ENCODE measurements at regions not wholly inside any gene's neighbourhood (a gene's known extent, or its start where the extent isn't known, plus 50 kb on each side); places are given as distances from the start of the nearest gene placed in this dataset.

DNA sequence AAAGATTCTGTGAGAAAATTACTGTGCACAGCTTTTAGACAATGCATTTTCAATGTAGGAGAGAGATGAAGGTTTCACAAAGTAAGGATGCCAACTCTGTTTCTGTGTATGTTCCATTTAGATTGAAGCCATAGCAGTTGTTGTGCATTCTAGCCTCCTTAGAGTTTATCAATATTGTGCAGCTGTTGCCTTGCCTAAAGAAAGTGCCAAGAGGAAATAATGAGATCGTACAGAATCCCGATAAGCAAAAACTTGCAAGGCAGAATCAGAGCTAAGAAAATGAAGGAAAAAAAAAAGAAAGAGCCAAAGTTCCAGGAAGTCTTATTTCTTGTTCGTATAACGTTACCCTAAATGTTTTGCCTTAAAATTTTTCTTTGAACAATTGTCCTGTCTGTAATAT is 965.0 kb downstream of the DCDC2C start:
- no peak overlapping the region for H3K4me3 ChIP-seq (replicated peaks; ENCODE audit: low read depth, low read length)
- TF ChIP-seq, protein P1, sequence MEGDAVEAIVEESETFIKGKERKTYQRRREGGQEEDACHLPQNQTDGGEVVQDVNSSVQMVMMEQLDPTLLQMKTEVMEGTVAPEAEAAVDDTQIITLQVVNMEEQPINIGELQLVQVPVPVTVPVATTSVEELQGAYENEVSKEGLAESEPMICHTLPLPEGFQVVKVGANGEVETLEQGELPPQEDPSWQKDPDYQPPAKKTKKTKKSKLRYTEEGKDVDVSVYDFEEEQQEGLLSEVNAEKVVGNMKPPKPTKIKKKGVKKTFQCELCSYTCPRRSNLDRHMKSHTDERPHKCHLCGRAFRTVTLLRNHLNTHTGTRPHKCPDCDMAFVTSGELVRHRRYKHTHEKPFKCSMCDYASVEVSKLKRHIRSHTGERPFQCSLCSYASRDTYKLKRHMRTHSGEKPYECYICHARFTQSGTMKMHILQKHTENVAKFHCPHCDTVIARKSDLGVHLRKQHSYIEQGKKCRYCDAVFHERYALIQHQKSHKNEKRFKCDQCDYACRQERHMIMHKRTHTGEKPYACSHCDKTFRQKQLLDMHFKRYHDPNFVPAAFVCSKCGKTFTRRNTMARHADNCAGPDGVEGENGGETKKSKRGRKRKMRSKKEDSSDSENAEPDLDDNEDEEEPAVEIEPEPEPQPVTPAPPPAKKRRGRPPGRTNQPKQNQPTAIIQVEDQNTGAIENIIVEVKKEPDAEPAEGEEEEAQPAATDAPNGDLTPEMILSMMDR (IDR thresholded peaks at IDR 0.05; ENCODE audit: low read length, missing control alignments): no peak
- no peak for DNase-seq (ENCODE audit: low read depth)

DNA sequence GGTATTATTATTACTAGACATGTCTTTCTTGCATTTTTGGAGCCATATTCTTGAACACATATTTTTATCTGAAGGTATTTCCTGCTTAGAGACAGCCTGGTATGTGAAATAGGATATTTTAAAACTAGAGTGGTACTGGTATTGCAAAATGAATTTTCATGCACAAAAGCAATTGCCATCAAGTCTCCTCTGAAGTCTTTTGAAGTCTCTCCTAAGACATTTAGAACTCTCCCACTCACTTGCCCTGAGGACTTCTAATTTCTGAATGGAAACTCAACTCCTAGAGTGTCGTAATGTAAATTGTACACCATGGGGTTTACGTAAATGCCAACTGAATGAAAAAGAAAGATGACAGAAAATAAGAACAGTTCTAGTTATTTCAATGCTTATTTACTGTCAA is 967.0 kb downstream of the DCDC2C start:
- TF ChIP-seq, protein P1 (IDR thresholded peaks at IDR 0.05; ENCODE audit: low read length, missing control alignments): no peak
- no peak overlapping the region for H3K4me3 ChIP-seq (replicated peaks; ENCODE audit: low read depth, low read length)
- no peak for DNase-seq (ENCODE audit: low read depth)

DNA sequence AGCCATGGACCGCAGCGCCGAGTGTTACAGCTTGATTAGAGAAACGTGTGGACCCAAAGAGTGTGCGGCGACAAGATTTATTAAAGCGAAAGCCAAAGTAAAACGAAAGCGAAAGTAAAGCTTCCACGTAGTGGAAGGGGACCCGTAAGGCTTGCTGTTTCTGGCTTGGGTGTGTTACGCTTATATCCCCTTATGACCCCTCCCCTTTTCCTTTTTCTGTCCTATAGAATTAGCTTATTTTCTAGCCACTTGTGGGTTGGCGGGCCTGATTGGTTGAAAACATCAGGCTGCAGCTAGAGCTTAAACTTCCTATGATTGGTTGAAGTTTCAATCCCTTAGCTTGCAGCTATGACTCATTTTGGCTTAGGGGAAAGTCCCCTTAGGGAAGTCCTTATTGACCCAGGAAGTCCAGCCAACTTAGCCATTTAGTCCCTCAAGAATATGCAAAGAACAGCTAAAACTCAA is 969.7 kb downstream of the DCDC2C start:
- DNase-seq (ENCODE audit: low read depth): no peak
- TF ChIP-seq, protein P1 (IDR thresholded peaks at IDR 0.05; ENCODE audit: low read length, missing control alignments): no peak
- H3K4me3 ChIP-seq (replicated peaks; ENCODE audit: low read depth, low read length): no peak overlapping the region

DNA sequence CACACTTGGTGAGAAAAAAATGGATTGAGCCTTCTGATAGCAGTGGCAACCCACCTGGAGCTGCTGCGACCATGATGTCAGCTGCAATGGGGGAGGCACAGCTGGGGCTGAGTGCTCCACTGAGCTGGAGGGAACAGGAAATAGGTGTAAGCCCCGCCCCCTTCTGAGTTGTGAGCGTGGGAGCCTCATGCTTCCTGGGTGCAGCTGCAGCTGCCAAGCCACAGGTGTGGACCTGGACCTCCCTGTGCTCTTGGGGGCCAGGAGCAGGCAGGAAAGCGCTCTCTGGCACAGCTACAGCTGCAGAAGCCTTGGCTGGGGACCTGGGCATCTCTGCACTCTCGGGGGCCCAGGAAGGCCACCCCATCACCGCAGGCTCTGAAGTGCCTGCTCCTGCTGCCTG is 970.6 kb downstream of the DCDC2C start:
- TF ChIP-seq, protein P1 (IDR thresholded peaks at IDR 0.05; ENCODE audit: low read length, missing control alignments): no peak
- DNase-seq (ENCODE audit: low read depth): no peak
- H3K4me3 ChIP-seq (replicated peaks; ENCODE audit: low read depth, low read length): no peak overlapping the region

DNA sequence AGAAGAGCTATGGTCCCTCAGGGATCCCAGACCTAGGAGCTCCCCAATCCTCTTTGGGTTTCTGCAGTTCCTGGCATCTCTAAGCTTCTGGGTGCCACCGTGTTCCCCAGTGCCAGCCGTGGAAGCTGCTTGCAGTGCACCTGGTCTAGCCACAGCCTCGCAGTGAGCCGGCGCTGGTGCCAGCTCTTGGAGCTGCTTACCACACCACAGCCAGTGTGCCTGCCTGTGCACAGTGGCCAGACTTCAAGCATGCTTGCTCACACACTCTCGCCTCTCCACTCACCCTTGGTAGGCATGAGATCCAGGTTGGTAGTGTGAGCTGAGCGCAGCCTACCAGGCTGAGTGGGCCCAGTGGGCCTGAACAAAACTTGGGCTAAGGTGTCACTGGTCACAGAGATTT is 971.9 kb downstream of the DCDC2C start:
- H3K4me3 ChIP-seq (replicated peaks; ENCODE audit: low read depth, low read length): no peak overlapping the region
- DNase-seq (ENCODE audit: low read depth): no peak
- TF ChIP-seq, protein P1 (IDR thresholded peaks at IDR 0.05; ENCODE audit: low read length, missing control alignments): no peak

DNA sequence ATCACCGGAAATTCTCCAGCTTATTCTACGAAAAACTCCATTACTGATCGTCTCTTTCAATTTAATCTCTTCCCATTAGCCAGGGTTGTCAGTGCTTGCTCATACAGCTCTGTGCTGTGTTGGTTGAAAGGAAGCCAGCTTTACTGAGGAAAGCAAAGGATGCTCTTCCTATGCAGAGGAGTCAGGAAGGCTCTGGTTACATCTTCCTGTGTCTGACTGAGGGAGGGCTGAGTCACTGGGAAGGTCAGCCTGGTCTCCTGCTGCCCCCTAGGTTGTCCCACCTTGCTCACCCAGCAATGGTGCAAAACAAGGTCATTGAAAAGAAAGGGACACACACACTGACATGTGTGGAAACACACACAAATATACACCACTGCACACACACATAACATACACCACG is 975.6 kb downstream of the DCDC2C start:
- TF ChIP-seq, protein P1 (IDR thresholded peaks at IDR 0.05; ENCODE audit: low read length, missing control alignments): no peak
- H3K4me3 ChIP-seq (replicated peaks; ENCODE audit: low read depth, low read length): no peak overlapping the region
- DNase-seq (ENCODE audit: low read depth): no peak

DNA sequence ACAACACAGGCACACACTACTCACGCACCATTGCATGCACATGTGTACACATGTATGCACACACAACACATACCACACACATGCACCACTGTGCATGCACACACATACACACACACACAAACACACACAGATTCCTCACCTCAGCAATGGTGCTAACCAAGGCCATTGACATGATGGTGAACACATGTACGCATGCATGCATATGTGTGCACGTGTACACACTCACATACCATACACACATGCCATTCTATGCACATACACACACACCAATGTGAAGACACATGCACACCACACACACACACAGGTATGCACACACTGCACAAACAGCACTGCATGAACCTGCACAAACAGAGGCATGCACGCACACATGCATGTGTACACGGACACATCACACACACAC is 976.0 kb downstream of the DCDC2C start:
- TF ChIP-seq, protein P1 (IDR thresholded peaks at IDR 0.05; ENCODE audit: low read length, missing control alignments): no peak
- no peak overlapping the region for H3K4me3 ChIP-seq (replicated peaks; ENCODE audit: low read depth, low read length)
- DNase-seq (ENCODE audit: low read depth): no peak

Measured in fibroblast of pulmonary artery (primary cell).